ENCODE measurements at regions not wholly inside any gene's neighbourhood (a gene's known extent, or its start where the extent isn't known, plus 50 kb on each side); places are given as distances from the start of the nearest gene placed in this dataset.

GRCh38 chr11:10618490-10618889 is 50.0 kb upstream of the LYVE1 start:
- no peak for DNase-seq

Data from eye (tissue), 1 donor.